ENCODE measurements at regions not wholly inside any gene's neighbourhood (a gene's known extent, or its start where the extent isn't known, plus 50 kb on each side); places are given as distances from the start of the nearest gene placed in this dataset.

DNA sequence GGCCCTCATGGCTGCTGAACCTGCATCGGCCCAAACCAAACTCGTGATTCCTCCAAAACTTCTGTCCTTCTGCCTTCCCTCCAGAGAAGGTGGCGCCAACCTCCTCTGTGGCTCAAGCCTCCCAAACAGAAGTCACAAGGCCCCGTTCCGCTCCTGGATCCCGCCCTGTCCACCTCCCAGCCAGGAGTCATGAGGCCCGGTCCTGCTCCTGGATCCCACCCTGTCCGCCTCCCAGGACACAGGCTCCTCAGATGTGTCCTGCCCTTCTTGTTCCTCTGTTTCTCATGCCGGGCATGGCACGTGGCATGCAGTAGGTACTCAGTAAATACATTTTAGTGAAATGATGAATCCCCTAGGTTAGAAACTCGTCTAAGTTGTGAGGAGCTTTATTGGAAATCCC is 94.2 kb upstream of the SFSWAP start:
- Histone ChIP-seq H2AFZ (ENCODE audit: low read length) (no peak overlapping the region), H3K79me2 (ENCODE audit: control insufficient read depth in 1 of 2, insufficient read depth in 2 of 2, low read length in 2 of 2) (no peaks in the 10 kb centered on the region), H3K14ac (ENCODE audit: insufficient read length) (no peak overlapping the region), H4K20me1 (replicated peaks in 1 of 2; ENCODE audit: control insufficient read depth in 1 of 2, insufficient read depth in 2 of 2, low read length in 2 of 2) (no peaks in the 10 kb centered on the region), H3K27ac (ENCODE audit: low read depth, low read length) (no peak overlapping the region), H2BK15ac (ENCODE audit: low read length) (no peak overlapping the region), H3K23me2 (ENCODE audit: low read depth, low read length) (no peaks in the 10 kb centered on the region), H3K9me3 (ENCODE audit: insufficient read depth in 2 of 2, low read depth in 1 of 2, low read length in 1 of 2) (no peaks in the 10 kb centered on the region), H3K4me3 (ENCODE audit: extremely low read depth in 1 of 4, insufficient read depth in 2 of 4, low read depth in 3 of 4, low read length in 4 of 4) (no peak overlapping the region), H3K4me1 (replicated peaks in 1 of 4; ENCODE audit: control insufficient read depth in 3 of 4, insufficient read depth in 4 of 4, low read length in 3 of 4) (peaks cover 7 to 16% (median 10%) of the 10 kb centered on the region in 4 experiments), H4K5ac (ENCODE audit: insufficient read length, low read depth, low read length) (no peak overlapping the region), H2AK5ac (ENCODE audit: low read depth, low read length) (no peak overlapping the region), H4K8ac (ENCODE audit: extremely low read depth, insufficient read depth, low read length) (no peak overlapping the region; the same call in 1 of the 2 replicates), H2BK5ac (ENCODE audit: low read depth, low read length) (no peak overlapping the region), H2BK120ac (replicated peaks; ENCODE audit: low read depth, low read length) (no peak overlapping the region), H3K18ac (ENCODE audit: extremely low read depth, low read length) (peak overlapping the region; percentile 19; the same call in 1 of the 2 replicates), H4K91ac (replicated peaks; ENCODE audit: insufficient read length, low read length) (no peak overlapping the region), H3K27me3 (replicated peaks in 1 of 4; ENCODE audit: control insufficient read depth in 3 of 4, extremely low read depth in 1 of 4, insufficient read depth in 3 of 4, low read length in 3 of 4) (no peaks in the 10 kb centered on the region), H2BK12ac (ENCODE audit: low read depth, low read length) (no peak overlapping the region), H3K23ac (ENCODE audit: insufficient read length) (no peak overlapping the region), H3K36me3 (ENCODE audit: control insufficient read depth in 2 of 4, insufficient read depth in 4 of 4, low read length in 3 of 4) (no peaks in the 10 kb centered on the region), H2BK20ac (ENCODE audit: low read length) (no peak overlapping the region), H3K4me2 (ENCODE audit: insufficient read depth in 1 of 2, low read depth in 2 of 2, low read length in 2 of 2) (no peak overlapping the region), H3K4ac (replicated peaks; ENCODE audit: insufficient read length, low read depth, low read length) (peak overlapping the region; percentile 51), H3K9ac (replicated peaks in 1 of 4; ENCODE audit: extremely low read depth in 1 of 4, low read depth in 3 of 4, low read length in 3 of 4) (no peak overlapping the region), H3K56ac (replicated peaks; ENCODE audit: insufficient read length, low read depth, low read length) (no peak overlapping the region), H3K79me1 (ENCODE audit: low read depth, low read length) (no peaks in the 10 kb centered on the region)
- POLR2A ChIA-PET (ENCODE audit: partially characterized antibody) = interaction anchor here (0.6 kb wide), 1 partner anchor 180 kb away, joined by 3 read pairs; no protein-coding TSS in a partner anchor
- DNase-seq (ENCODE audit: low read depth in 1 of 2, low spot score in 2 of 2) (no peak), FAIRE-seq (no peak)
- WGBS, 2 experiments (ENCODE audit: extremely low coverage in 1 of 2, insufficient coverage in 1 of 2, insufficient read length in 1 of 2, insufficient replicate concordance in 2 of 2, low coverage in 1 of 2, low lambda C conversion rate in 2 of 2, missing lambda C conversion rate in 1 of 2) = 77% methylated on average over 11 of the region's 11 CpGs; no CpG with 5 or more reads in 1 of the 2 experiments
- CTCF ChIA-PET (ENCODE audit: partially characterized antibody) = no interaction called here
- TF ChIP-seq, protein P1, sequence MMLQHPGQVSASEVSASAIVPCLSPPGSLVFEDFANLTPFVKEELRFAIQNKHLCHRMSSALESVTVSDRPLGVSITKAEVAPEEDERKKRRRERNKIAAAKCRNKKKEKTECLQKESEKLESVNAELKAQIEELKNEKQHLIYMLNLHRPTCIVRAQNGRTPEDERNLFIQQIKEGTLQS (IDR thresholded peaks at IDR 0.05; ENCODE audit: insufficient read depth, low read depth, low read length) = no peak
- TF ChIP-seq TCF12 (IDR thresholded peaks at IDR 0.05; ENCODE audit: low read depth, low read length) = no peak
- no peak for TF ChIP-seq CHD2 (IDR thresholded peaks at IDR 0.05; ENCODE audit: low read length)

All from H1 (cell line).